A673 (cell line): ENCODE measurements at regions not wholly inside any gene's neighbourhood (a gene's known extent, or its start where the extent isn't known, plus 50 kb on each side); places are given as distances from the start of the nearest gene placed in this dataset.

Experiments used
- BruUV-seq: library from RNA; stranded (reverse); fragments of 400-500 nt; replicated peaks from 2 replicates; lab custom pipeline; 2021; lab: Mats Ljungman, UMichigan
- CTCF ChIA-PET: fragments of 300-600 bp; sonication (Branson Sonifier 250); formaldehyde crosslinking; loops from one replicate; lab custom pipeline; 2022; ENCODE audit warnings: antibody characterized with exemption; lab: Charles Lee
- POLR2A ChIA-PET: fragments of 300-600 bp; sonication (Branson Sonifier 250); formaldehyde crosslinking; loops from one replicate; lab custom pipeline; 2022; ENCODE audit warnings: antibody characterized with exemption; ENCODE audit not compliant: low non-redundant PET; lab: Charles Lee
- DNase-seq: peaks from one replicate; pipeline ENCODE4 v3.0.0-alpha.2; 2015; ENCODE audit warnings: low spot score
- H3K27ac ChIP-seq: fragments of 200-600 bp; sonication (generic); 2 replicates; pipeline ENCODE4 v1.5.1; 2016; ENCODE audit warnings: mixed run types, low read depth, mild to moderate bottlenecking, mixed read lengths, antibody characterized with exemption, low read length; ENCODE audit not compliant: poor library complexity, severe bottlenecking
- H3K27me3 ChIP-seq: fragments of 200-600 bp; sonication (generic); replicated peaks from 2 replicates; pipeline ENCODE4 v1.6.1; 2017; ENCODE audit warnings: mixed run types, low read depth, mild to moderate bottlenecking, mixed read lengths, antibody characterized with exemption, low read length; ENCODE audit not compliant: insufficient read depth, poor library complexity
- H3K36me3 ChIP-seq: fragments of 200-600 bp; sonication (generic); 2 replicates; pipeline ENCODE4 v1.6.1; 2016; ENCODE audit warnings: mixed run types, mild to moderate bottlenecking, mixed read lengths, antibody characterized with exemption, low read length; ENCODE audit not compliant: insufficient read depth, poor library complexity, severe bottlenecking
- H3K4me1 ChIP-seq: fragments of 200-600 bp; sonication (generic); 2 replicates; pipeline ENCODE4 v1.6.1; 2017; ENCODE audit warnings: mixed run types, mild to moderate bottlenecking, mixed read lengths, antibody characterized with exemption, low read length; ENCODE audit not compliant: insufficient read depth, poor library complexity, severe bottlenecking
- H3K4me3 ChIP-seq: fragments of 200-600 bp; sonication (generic); 2 replicates; pipeline ENCODE4 v1.5.1; 2016; ENCODE audit warnings: low read depth, mixed run types, mild to moderate bottlenecking, mixed read lengths, low read length; ENCODE audit not compliant: poor library complexity, severe bottlenecking
- H3K9me3 ChIP-seq: fragments of 200-600 bp; sonication (generic); 2 replicates; pipeline ENCODE4 v1.6.1; 2016; ENCODE audit warnings: mixed run types, low read depth, mild to moderate bottlenecking, mixed read lengths, antibody characterized with exemption, low read length; ENCODE audit not compliant: poor library complexity, severe bottlenecking
- CTCF ChIP-seq: fragments of 300-800, 200-600 bp; sonication (generic); conservative IDR thresholded peaks from 2 replicates; pipeline ENCODE4 v1.5.1; 2017; ENCODE audit warnings: low read depth, mild to moderate bottlenecking, antibody characterized with exemption, low read length, moderate library complexity, mixed read lengths
- EZH2 ChIP-seq: fragments of 200-600 bp; sonication (generic); IDR thresholded peaks from 2 replicates; pipeline ENCODE4 v1.6.1; 2017; ENCODE audit warnings: borderline replicate concordance, low read depth, mild to moderate bottlenecking, mixed read lengths, antibody characterized with exemption, low read length; ENCODE audit not compliant: poor library complexity, severe bottlenecking
- intact Hi-C: fragments of 100-400 bp; cut with micrococcal nuclease; formaldehyde crosslinking; loops from one replicate; pipeline ENCODE4 v1.10.0; 2022; ENCODE audit not compliant: unreplicated experiment

GRCh38 chr9:2285416-2286332 is 270.5 kb downstream of the SMARCA2 start:
- Histone ChIP-seq H3K36me3 (no peaks in the 10 kb centered on the region), H3K4me1 (no peaks in the 10 kb centered on the region), H3K4me3 (no peak overlapping the region), H3K27ac (no peak overlapping the region), H3K9me3 (no peaks in the 10 kb centered on the region), H3K27me3 (no peaks in the 10 kb centered on the region)
- ChIA-PET CTCF (no interaction called here), POLR2A (no interaction called here)
- intact Hi-C loops, result no loop called here
- TF ChIP-seq EZH2 (no peak), CTCF (no peak)
- DNase-seq, result no peak
- no TSS peak for BruUV-seq

GRCh38 chr9:2286333-2286705 is 271.2 kb downstream of the SMARCA2 start:
- Histone ChIP-seq H3K27ac (no peak overlapping the region), H3K9me3 (no peaks in the 10 kb centered on the region), H3K4me3 (no peak overlapping the region), H3K36me3 (no peaks in the 10 kb centered on the region), H3K4me1 (no peaks in the 10 kb centered on the region), H3K27me3 (no peaks in the 10 kb centered on the region)
- DNase-seq, result no peak
- TF ChIP-seq CTCF (no peak), EZH2 (no peak)
- CTCF ChIA-PET, result no interaction called here
- POLR2A ChIA-PET, result no interaction called here
- BruUV-seq, result no TSS peak
- intact Hi-C loops, result no loop called here

- POLR2A ChIA-PET, result no interaction called here
- Histone ChIP-seq H3K9me3 (no peaks in the 10 kb centered on the region), H3K4me3 (no peak overlapping the region), H3K27ac (no peak overlapping the region), H3K27me3 (no peaks in the 10 kb centered on the region), H3K4me1 (no peaks in the 10 kb centered on the region), H3K36me3 (no peaks in the 10 kb centered on the region)
- intact Hi-C loops, result no loop called here
- TF ChIP-seq CTCF (no peak), EZH2 (no peak)
- no TSS peak for BruUV-seq
- DNase-seq, result no peak
- CTCF ChIA-PET, result no interaction called here
Observed at GRCh38 chr9:2286825-2287455, 271.8 kb downstream of the SMARCA2 start.
